MM.1S (cell line): ENCODE measurements at regions not wholly inside any gene's neighbourhood (a gene's known extent, or its start where the extent isn't known, plus 50 kb on each side); places are given as distances from the start of the nearest gene placed in this dataset.

Experiments used
- CTCF ChIP-seq: fragments of 300-600 bp; sonication (generic); IDR thresholded peaks from 2 replicates; pipeline ENCODE4 v1.5.1; 2016; ENCODE audit warnings: antibody characterized with exemption, low read length, mixed read lengths
- EZH2 ChIP-seq: fragments of 300-600 bp; sonication (generic); optimal IDR thresholded peaks from 2 replicates; pipeline ENCODE3; 2017; ENCODE audit warnings: low read depth, mild to moderate bottlenecking, antibody characterized with exemption, low read length, mixed read lengths
- EZH2phosphoT487 ChIP-seq: fragments of 300-600 bp; sonication (generic); IDR thresholded peaks from 2 replicates; pipeline ENCODE4 v1.6.1; 2018; ENCODE audit warnings: antibody characterized with exemption, low read length

- TF ChIP-seq CTCF (no peak), EZH2phosphoT487 (no peak), EZH2 (no peak)
These were observed 680.9 kb upstream of the SGCG start for GRCh38 chr13:22499919-22500318.
